Caco-2 (cell line): ENCODE measurements at regions not wholly inside any gene's neighbourhood (a gene's known extent, or its start where the extent isn't known, plus 50 kb on each side); places are given as distances from the start of the nearest gene placed in this dataset.

Experiments used
- BruUV-seq: library from RNA; stranded (reverse); fragments of 400-500 nt; replicated peaks from 2 replicates; lab custom pipeline; 2021; lab: Mats Ljungman, UMichigan
- CTCF ChIA-PET: fragments of 300-600 bp; sonication (Branson Sonifier 250); formaldehyde crosslinking; loops from one replicate; lab custom pipeline; 2022; ENCODE audit warnings: antibody characterized with exemption; lab: Charles Lee
- POLR2A ChIA-PET: fragments of 300-600 bp; sonication (Branson Sonifier 250); formaldehyde crosslinking; loops from one replicate; lab custom pipeline; 2022; ENCODE audit warnings: antibody characterized with exemption; lab: Charles Lee
- DNase-seq, 2 experiments: peaks; one replicate each; pipeline versions ENCODE4 v3.0.0 to v3.0.0-alpha.2; 2020 to 2022
- H3K27me3 ChIP-seq: replicated peaks from 2 replicates; pipeline ENCODE4 v1.6.0; 2011; ENCODE audit warnings: low read length; ENCODE audit not compliant: control insufficient read depth, insufficient read depth
- H3K36me3 ChIP-seq: 2 replicates; pipeline ENCODE4 v1.5.1; 2011; ENCODE audit warnings: low read length; ENCODE audit not compliant: control insufficient read depth, insufficient read depth
- H3K4me1 ChIP-seq: fragments of 250-450 bp; sonication (Bioruptor Pico); 2 replicates; pipeline ENCODE4 v1.5.1; 2020; ENCODE audit warnings: mild to moderate bottlenecking
- H3K4me3 ChIP-seq: 2 replicates; pipeline ENCODE4 v1.5.1; 2011; ENCODE audit warnings: low read depth, mild to moderate bottlenecking, control low read depth, low read length
- H3K9me3 ChIP-seq: fragments of 250-450 bp; sonication (Bioruptor Pico); 2 replicates; pipeline ENCODE4 v1.5.1; 2020; ENCODE audit warnings: mild to moderate bottlenecking, moderate library complexity
- H3K27ac Mint-ChIP-seq: one replicate; pipeline ENCODE4 v1.8.0; 2022; ENCODE audit warnings: mixed read lengths; ENCODE audit not compliant: unreplicated experiment
- H3K27me3 Mint-ChIP-seq: one replicate; pipeline ENCODE4 v1.8.0; 2022; ENCODE audit warnings: mixed read lengths; ENCODE audit not compliant: insufficient read depth, unreplicated experiment
- H3K36me3 Mint-ChIP-seq: one replicate; pipeline ENCODE4 v1.8.0; 2022; ENCODE audit warnings: mild to moderate bottlenecking, mixed read lengths; ENCODE audit not compliant: insufficient read depth, unreplicated experiment
- H3K4me1 Mint-ChIP-seq: one replicate; pipeline ENCODE4 v1.8.0; 2022; ENCODE audit warnings: low read depth, mixed read lengths; ENCODE audit not compliant: unreplicated experiment
- H3K4me3 Mint-ChIP-seq: one replicate; pipeline ENCODE4 v1.8.0; 2022; ENCODE audit warnings: mild to moderate bottlenecking, moderate library complexity, mixed read lengths; ENCODE audit not compliant: unreplicated experiment
- H3K9me3 Mint-ChIP-seq: one replicate; pipeline ENCODE4 v1.8.0; 2022; ENCODE audit warnings: mixed read lengths; ENCODE audit not compliant: unreplicated experiment
- CTCF ChIP-seq, 2 experiments: fragments of 200-600 bp in 1 of 2; IDR thresholded peaks; 1 replicate in 1 of 2; 2 replicates in 1 of 2; pipeline versions ENCODE4 v1.5.1 to v1.8.0; 2011 to 2022; ENCODE audit warnings: antibody characterized with exemption in 1 of 2, control low read depth in 1 of 2, inconsistent platforms in 1 of 2, low read depth in 1 of 2, low read length in 1 of 2, mild to moderate bottlenecking in 1 of 2, moderate library complexity in 1 of 2; ENCODE audit not compliant: insufficient read depth in 1 of 2, severe bottlenecking in 1 of 2, unreplicated experiment in 1 of 2
- intact Hi-C: fragments of 100-400 bp; cut with micrococcal nuclease; formaldehyde crosslinking; loops from one replicate; pipeline ENCODE4 v1.10.0; 2022; ENCODE audit not compliant: unreplicated experiment

GRCh38 chr5:66276986-66277385, 132.9 kb downstream of the SREK1 start:
- Histone ChIP-seq H3K9me3 (no peaks in the 10 kb centered on the region), H3K36me3 (no peaks in the 10 kb centered on the region), H3K27me3 (no peaks in the 10 kb centered on the region; the same call in 1 of the 2 replicates), H3K4me1 (no peaks in the 10 kb centered on the region), H3K4me3 (no peak overlapping the region)
- CTCF ChIA-PET = no interaction called here
- no peaks in the 10 kb centered on the region for H3K4me1 Mint-ChIP-seq
- H3K27ac Mint-ChIP-seq = no peak overlapping the region
- DNase-seq = no peak
- no peak overlapping the region for H3K4me3 Mint-ChIP-seq
- TF ChIP-seq CTCF (IDR thresholded peaks at IDR 0.05; ENCODE audit: insufficient read depth in 1 of 2, low read depth in 1 of 2, low read length in 1 of 2, severe bottlenecking in 1 of 2, unreplicated experiment in 1 of 2) = no peak
- H3K27me3 Mint-ChIP-seq = peaks cover 25% of the 10 kb centered on the region
- H3K36me3 Mint-ChIP-seq = no peaks in the 10 kb centered on the region
- intact Hi-C loops = no loop called here
- no TSS peak for BruUV-seq
- POLR2A ChIA-PET = no interaction called here
- no peaks in the 10 kb centered on the region for H3K9me3 Mint-ChIP-seq

- Mint-ChIP-seq H3K27ac (no peak overlapping the region), H3K36me3 (no peaks in the 10 kb centered on the region), H3K4me1 (no peaks in the 10 kb centered on the region), H3K4me3 (no peak overlapping the region), H3K9me3 (no peaks in the 10 kb centered on the region), H3K27me3 (peaks cover 24% of the 10 kb centered on the region)
- Histone ChIP-seq H3K4me3 (no peak overlapping the region), H3K27me3 (no peaks in the 10 kb centered on the region), H3K4me1 (no peaks in the 10 kb centered on the region), H3K36me3 (no peaks in the 10 kb centered on the region), H3K9me3 (no peaks in the 10 kb centered on the region)
- ChIA-PET CTCF (no interaction called here), POLR2A (no interaction called here)
- DNase-seq = no peak
- intact Hi-C loops = no loop called here
- TF ChIP-seq CTCF (IDR thresholded peaks at IDR 0.05; ENCODE audit: insufficient read depth in 1 of 2, low read depth in 1 of 2, low read length in 1 of 2, severe bottlenecking in 1 of 2, unreplicated experiment in 1 of 2) = no peak
- BruUV-seq = no TSS peak
These were observed 133.9 kb downstream of the SREK1 start for GRCh38 chr5:66277981-66278380.

GRCh38 chr5:66281294-66281693, 137.2 kb downstream of the SREK1 start:
- intact Hi-C loops = no loop called here
- no peaks in the 10 kb centered on the region for H3K4me1 Mint-ChIP-seq
- no peaks in the 10 kb centered on the region for H3K27me3 ChIP-seq
- peaks cover 23% of the 10 kb centered on the region for H3K27me3 Mint-ChIP-seq
- no peaks in the 10 kb centered on the region for H3K9me3 ChIP-seq
- no peaks in the 10 kb centered on the region for H3K9me3 Mint-ChIP-seq
- TF ChIP-seq CTCF (IDR thresholded peaks at IDR 0.05; ENCODE audit: insufficient read depth in 1 of 2, low read depth in 1 of 2, low read length in 1 of 2, severe bottlenecking in 1 of 2, unreplicated experiment in 1 of 2) = no peak
- no peaks in the 10 kb centered on the region for H3K36me3 Mint-ChIP-seq
- DNase-seq = no peak
- no peaks in the 10 kb centered on the region for H3K4me1 ChIP-seq
- H3K27ac Mint-ChIP-seq = no peak overlapping the region
- POLR2A ChIA-PET = no interaction called here
- H3K4me3 ChIP-seq = no peak overlapping the region
- no peaks in the 10 kb centered on the region for H3K36me3 ChIP-seq
- CTCF ChIA-PET = no interaction called here
- BruUV-seq = no TSS peak
- no peak overlapping the region for H3K4me3 Mint-ChIP-seq
